ENCODE measurements at regions not wholly inside any gene's neighbourhood (a gene's known extent, or its start where the extent isn't known, plus 50 kb on each side); places are given as distances from the start of the nearest gene placed in this dataset.

DNA sequence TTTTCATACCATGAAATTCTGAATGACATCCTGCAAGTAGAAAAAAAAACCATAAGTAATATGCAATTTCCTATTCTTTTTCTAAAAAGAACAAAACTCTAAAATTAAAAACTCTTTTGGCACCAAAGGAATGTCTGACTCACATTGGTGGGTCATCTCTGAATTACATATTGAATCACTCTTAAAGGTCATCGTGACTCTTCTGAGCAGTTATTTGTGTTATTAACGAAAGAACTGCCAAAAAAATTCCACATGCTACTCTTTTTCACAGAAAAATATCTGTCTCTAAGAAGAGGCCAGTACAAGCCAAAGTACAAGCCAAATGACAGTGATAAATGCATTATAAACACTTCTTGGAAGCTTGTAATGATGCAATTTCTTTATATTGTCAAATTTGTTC is 282.2 kb downstream of the GUCY2F start:
- no peak overlapping the region for H3K4me3 ChIP-seq (replicated peaks; ENCODE audit: insufficient read depth, low read length)
- no peaks in the 10 kb centered on the region for H3K27me3 ChIP-seq (ENCODE audit: insufficient read depth, poor library complexity, severe bottlenecking)
- H3K27ac ChIP-seq (replicated peaks) = no peak overlapping the region
- DNase-seq (ENCODE audit: low read depth in 1 of 2, low spot score in 1 of 2) = no peak
- TF ChIP-seq GABPA (IDR thresholded peaks at IDR 0.05; ENCODE audit: low read depth) (no peak), SPI1 (IDR thresholded peaks at IDR 0.05; ENCODE audit: borderline replicate concordance, low read depth) (no peak), CTCF (IDR thresholded peaks at IDR 0.05; ENCODE audit: insufficient read depth, low read length) (no peak), POLR2AphosphoS5 (IDR thresholded peaks at IDR 0.05; ENCODE audit: low read depth) (no peak), REST (IDR thresholded peaks at IDR 0.05; ENCODE audit: insufficient replicate concordance, low read depth) (no peak)

GRCh38 chrX:109190542-109190941 is 291.3 kb downstream of the GUCY2F start:
- Histone ChIP-seq H3K27me3 (ENCODE audit: insufficient read depth, poor library complexity, severe bottlenecking) (no peaks in the 10 kb centered on the region), H3K4me3 (replicated peaks; ENCODE audit: insufficient read depth, low read length) (no peak overlapping the region), H3K27ac (replicated peaks) (no peak overlapping the region)
- TF ChIP-seq CTCF (IDR thresholded peaks at IDR 0.05; ENCODE audit: insufficient read depth, low read length) = no peak
- no peak for TF ChIP-seq SPI1 (IDR thresholded peaks at IDR 0.05; ENCODE audit: borderline replicate concordance, low read depth)
- no peak for TF ChIP-seq POLR2AphosphoS5 (IDR thresholded peaks at IDR 0.05; ENCODE audit: low read depth)
- no peak for TF ChIP-seq REST (IDR thresholded peaks at IDR 0.05; ENCODE audit: insufficient replicate concordance, low read depth)
- TF ChIP-seq GABPA (IDR thresholded peaks at IDR 0.05; ENCODE audit: low read depth) = no peak
- no peak for DNase-seq (ENCODE audit: low read depth in 1 of 2, low spot score in 1 of 2)

GRCh38 chrX:109187473-109188168 is 294.3 kb downstream of the GUCY2F start:
- no peak for DNase-seq (ENCODE audit: low read depth in 1 of 2, low spot score in 1 of 2)
- no peak overlapping the region for H3K4me3 ChIP-seq (replicated peaks; ENCODE audit: insufficient read depth, low read length)
- H3K27me3 ChIP-seq (ENCODE audit: insufficient read depth, poor library complexity, severe bottlenecking) = no peaks in the 10 kb centered on the region
- no peak for TF ChIP-seq SPI1 (IDR thresholded peaks at IDR 0.05; ENCODE audit: borderline replicate concordance, low read depth)
- TF ChIP-seq GABPA (IDR thresholded peaks at IDR 0.05; ENCODE audit: low read depth) = no peak
- TF ChIP-seq CTCF (IDR thresholded peaks at IDR 0.05; ENCODE audit: insufficient read depth, low read length) = no peak
- TF ChIP-seq POLR2AphosphoS5 (IDR thresholded peaks at IDR 0.05; ENCODE audit: low read depth) = no peak
- TF ChIP-seq REST (IDR thresholded peaks at IDR 0.05; ENCODE audit: insufficient replicate concordance, low read depth) = no peak
- H3K27ac ChIP-seq (replicated peaks) = no peak overlapping the region

Measured in HL-60 (cell line).